Keratinocyte (primary cell): ENCODE measurements at regions not wholly inside any gene's neighbourhood (a gene's known extent, or its start where the extent isn't known, plus 50 kb on each side); places are given as distances from the start of the nearest gene placed in this dataset.

Experiments used
- CTCF ChIP-seq, 3 experiments: IDR thresholded peaks in 1 of 3; conservative IDR thresholded peaks in 1 of 3; optimal IDR thresholded peaks in 1 of 3; 2 replicates in 2 of 3; 3 replicates in 1 of 3; pipeline versions ENCODE3 to v1.5.1; 2011; ENCODE audit warnings: low read length in 3 of 3, mild to moderate bottlenecking in 3 of 3, moderate library complexity in 2 of 3, control low read depth in 1 of 3, inconsistent platforms in 1 of 3; ENCODE audit not compliant: insufficient read depth in 2 of 3; ENCODE audit errors: extremely low read depth in 1 of 3
- EZH2 ChIP-seq: IDR thresholded peaks from one replicate; pipeline ENCODE4 v1.6.1; 2012; ENCODE audit warnings: inconsistent platforms, mild to moderate bottlenecking, low read length, moderate library complexity

GRCh38 chr4:179755322-179755721 is 2313.1 kb upstream of the AGA start:
- TF ChIP-seq CTCF (optimal IDR thresholded peaks at IDR 0.05 in 1 of 3, IDR thresholded peaks at IDR 0.05 in 1 of 3, conservative IDR thresholded peaks at IDR 0.05 in 1 of 3; ENCODE audit: extremely low read depth in 1 of 3, insufficient read depth in 2 of 3, low read length in 3 of 3) (no peak), EZH2 (no peak)
